H54 (cell line): ENCODE measurements at regions not wholly inside any gene's neighbourhood (a gene's known extent, or its start where the extent isn't known, plus 50 kb on each side); places are given as distances from the start of the nearest gene placed in this dataset.
"Not testable (repeated sequence)": the region's sequence is repeated elsewhere in the genome, so short reads cannot be mapped to it uniquely, and the experiment has no call there.

Experiments
- DNase-seq: peaks from one replicate; pipeline ENCODE4 v3.0.0; 2011; ENCODE audit warnings: low spot score, mixed read lengths; ENCODE audit not compliant: insufficient read length
- FAIRE-seq: peaks from 3 replicates; lab custom pipeline; 2011; peaks lifted over from hg19 to GRCh38; lab: Jason Lieb, UNC
- POLR2A ChIP-seq: IDR thresholded peaks from 2 replicates; pipeline ENCODE4 v1.6.1; 2011; ENCODE audit warnings: low read depth, mild to moderate bottlenecking, low read length

DNA sequence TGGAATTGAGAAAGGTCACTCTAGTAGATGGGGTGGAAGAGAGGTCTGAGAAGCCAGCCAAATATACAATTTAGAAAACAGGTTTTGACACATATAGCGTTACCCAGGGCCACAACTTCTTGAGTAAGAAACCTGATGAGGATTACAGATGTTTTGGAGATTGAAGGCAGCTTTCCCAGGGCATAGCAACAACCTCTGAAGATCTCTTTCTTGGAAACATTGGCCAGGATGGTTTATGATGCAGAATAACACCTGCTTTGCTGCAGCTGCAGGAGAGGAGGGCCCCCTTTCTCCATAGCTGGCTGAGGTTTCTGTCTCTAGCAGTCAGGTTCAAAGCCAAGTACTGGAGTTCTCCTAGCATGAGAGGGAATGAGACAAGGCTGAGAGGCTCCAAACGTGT lies 75.1 kb upstream of the NUP50 start:
- TF ChIP-seq POLR2A = no peak
- DNase-seq (no peak), FAIRE-seq (no peak)

DNA sequence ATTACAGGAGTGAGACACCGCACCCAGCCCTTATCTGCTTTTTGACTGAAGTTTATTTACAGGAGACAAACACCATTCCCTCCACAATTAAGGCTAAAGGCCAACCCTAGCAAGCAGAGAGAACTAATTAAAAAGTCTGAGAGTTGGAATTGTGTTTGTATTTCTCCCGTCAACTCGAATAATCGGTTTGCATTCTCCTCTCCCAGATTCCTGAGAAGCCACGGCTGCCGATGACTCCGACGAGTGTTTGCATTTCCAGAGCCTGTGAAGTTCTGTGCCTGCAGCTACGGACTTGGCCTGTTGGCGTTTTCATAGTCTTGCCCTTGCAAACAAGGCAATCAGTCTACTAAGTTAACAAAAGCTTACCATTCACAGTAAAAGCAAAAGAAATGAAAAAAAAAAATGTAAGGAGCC lies 73.2 kb upstream of the NUP50 start:
- no peak for TF ChIP-seq POLR2A
- FAIRE-seq (no peak), DNase-seq (no peak)

- no peak for TF ChIP-seq POLR2A
- DNase-seq = no peak
- no peak for FAIRE-seq
Observed at GRCh38 chr22:45091254-45091854, 72.4 kb upstream of the NUP50 start.

DNA sequence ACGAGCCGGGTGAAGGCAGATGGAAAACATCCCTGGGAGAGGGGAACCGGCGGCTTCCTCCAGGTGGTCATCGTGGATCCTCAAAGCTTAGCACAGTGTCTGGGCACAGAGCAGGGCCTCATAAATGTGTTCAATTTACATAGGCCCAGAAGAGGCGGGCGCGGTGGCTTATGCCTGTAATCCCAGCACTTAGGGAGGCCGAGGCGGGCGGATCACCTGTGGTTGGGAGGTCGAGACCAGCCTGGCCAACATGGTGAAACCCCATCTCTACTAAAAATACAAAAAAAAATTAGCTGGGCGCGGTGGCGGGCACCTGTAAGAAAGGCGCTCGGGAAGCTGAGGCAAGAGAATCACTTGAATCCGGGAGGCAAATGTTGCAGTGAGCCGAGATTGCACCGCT lies 71.8 kb upstream of the NUP50 start:
- not testable (repeated sequence) for DNase-seq, FAIRE-seq

DNA sequence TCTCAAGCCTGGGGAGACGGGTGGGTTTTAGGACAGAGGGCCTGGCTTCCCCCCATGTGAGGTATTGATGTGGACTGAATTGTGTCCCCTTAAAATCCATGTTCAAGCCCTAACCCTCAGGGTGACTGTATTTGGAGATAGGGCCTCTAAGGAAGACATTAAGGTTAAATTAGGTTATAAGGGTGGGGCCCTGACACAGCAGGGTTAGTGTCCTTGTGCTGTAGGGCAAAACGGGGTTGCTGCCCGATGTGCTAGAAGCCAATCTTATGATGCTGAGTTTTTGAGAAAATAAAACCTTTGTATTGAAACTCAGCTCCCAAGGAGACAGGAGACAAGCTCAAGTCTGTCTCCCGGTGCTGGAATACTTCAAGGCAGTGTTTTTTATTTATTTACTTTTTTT lies 71.1 kb upstream of the NUP50 start:
- FAIRE-seq = no peak
- no peak for TF ChIP-seq POLR2A
- DNase-seq = no peak

GRCh38 chr22:45093609-45094008 lies 70.1 kb upstream of the NUP50 start:
- FAIRE-seq = no peak
- no peak for DNase-seq
- no peak for TF ChIP-seq POLR2A

- DNase-seq (no peak), FAIRE-seq (no peak)
- TF ChIP-seq POLR2A = no peak
Observed at GRCh38 chr22:45094081-45094720, 69.5 kb upstream of the NUP50 start.

DNA sequence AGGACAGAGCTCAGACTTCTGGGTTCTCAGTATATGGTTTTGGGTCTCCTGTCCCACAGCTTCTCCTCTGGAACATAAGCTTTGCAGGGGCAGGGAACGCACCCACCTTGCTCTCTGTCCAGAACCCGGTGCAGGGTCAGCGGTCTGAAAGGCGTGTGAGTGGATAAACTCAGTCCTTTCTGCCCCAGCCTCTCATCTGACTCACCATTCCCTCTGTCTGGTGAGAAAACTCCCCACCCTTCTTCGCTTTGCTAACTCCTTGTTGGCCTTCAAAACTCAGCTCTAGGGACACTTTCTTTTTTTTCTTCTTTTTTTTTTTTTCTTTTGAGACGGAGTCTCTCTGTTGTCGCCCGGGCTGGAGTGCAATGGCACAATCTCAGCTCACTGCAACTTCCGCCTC lies 68.9 kb upstream of the NUP50 start:
- no peak for DNase-seq
- FAIRE-seq = no peak
- no peak for TF ChIP-seq POLR2A

GRCh38 chr22:45096256-45096907 lies 67.3 kb upstream of the NUP50 start:
- FAIRE-seq (no peak), DNase-seq (peak; percentile 45)
- no peak for TF ChIP-seq POLR2A

DNA sequence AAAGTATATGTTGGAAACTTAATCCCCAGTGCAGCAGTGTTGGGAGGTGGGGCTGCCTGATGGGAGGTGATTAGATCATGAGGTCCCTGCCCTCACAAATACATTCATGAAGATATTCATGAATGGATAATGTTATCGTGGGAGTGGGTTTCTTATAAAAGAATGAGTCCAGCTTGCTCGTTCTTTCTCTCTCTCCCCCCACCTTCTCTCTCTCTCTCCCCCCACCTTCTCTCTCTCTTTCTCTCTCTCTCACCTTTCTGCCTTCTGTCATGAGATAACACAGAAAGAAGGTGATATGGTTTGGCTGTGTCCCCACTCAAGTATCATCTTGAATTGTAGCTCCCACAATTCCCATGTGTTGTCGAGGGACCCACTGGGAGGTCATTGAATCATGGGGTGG lies 66.7 kb upstream of the NUP50 start:
- no peak for DNase-seq
- FAIRE-seq = no peak
- no peak for TF ChIP-seq POLR2A

DNA sequence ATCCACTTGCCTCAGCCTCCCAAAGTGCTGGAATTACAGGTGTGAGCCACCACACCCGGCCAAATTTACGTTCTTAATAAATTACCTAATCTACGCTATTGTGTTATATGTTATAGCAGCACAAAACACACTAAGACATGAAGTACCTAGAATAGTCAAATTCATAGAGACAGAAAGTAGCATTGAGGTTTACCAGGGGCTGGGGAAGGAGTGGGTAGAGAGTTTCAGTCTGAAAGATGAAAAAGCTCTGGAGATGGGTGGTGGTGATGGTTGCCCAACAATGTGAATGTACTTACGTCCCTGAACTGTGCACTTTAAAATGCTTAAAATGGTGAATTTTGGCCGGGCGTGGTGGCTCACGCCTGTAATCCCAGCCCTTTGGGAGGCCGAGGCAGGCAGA lies 65.7 kb upstream of the NUP50 start:
- FAIRE-seq = no peak
- TF ChIP-seq POLR2A = no peak
- DNase-seq = no peak

DNA sequence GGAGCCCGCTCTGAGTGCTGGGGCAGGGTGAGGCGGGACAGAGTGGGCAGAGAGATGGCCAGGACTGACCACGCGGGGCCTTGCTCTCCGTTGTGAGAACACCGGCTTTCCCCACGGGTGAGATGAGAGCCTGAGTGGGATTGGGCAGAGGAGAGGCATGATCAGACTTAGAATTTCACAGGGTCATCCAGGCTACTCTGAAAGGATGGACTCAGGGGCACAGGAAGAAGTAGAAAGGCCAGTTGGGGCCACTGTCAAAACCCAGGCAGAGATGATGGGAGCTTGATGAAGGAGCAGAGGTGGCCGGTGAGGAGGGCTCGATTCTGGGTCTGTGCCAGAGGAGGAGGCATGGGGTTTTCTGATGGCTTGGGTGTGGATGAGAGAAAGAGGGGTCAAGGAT lies 63.8 kb upstream of the NUP50 start:
- no peak for TF ChIP-seq POLR2A
- FAIRE-seq (no peak), DNase-seq (no peak)

GRCh38 chr22:45101515-45102227 lies 62.1 kb upstream of the NUP50 start:
- peak; percentile 29 for DNase-seq
- no peak for TF ChIP-seq POLR2A
- peak; percentile 62 for FAIRE-seq

DNA sequence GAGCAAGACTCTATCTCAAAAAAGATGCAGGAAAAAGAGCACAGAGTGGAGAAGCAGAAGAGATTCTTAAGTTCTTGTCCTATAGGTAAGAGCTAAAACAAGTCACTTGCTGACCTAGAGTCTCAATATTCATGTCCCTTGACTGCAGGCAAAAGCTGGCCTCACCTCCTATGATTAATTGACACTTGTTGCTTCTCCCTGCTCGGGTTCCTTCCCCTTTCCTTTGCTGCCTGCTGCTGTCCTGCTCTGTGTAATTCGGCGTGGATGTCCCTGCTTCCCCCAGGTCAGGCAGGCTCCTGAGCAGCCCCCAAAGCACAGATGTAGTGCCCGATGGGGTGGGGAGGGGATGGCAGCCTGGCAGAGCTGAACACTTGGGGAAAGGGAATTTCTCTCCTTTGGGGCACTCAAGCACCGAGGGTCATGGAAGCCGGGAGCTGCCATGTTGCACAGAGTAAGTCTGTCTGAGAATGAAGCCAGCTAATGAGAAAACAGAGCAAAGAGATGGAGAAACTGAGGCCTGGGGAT lies 60.8 kb upstream of the NUP50 start:
- DNase-seq (no peak), FAIRE-seq (no peak)
- no peak for TF ChIP-seq POLR2A

GRCh38 chr22:45103756-45104155 lies 60.0 kb upstream of the NUP50 start:
- FAIRE-seq (no peak), DNase-seq (no peak)
- no peak for TF ChIP-seq POLR2A
